ENCODE measurements at regions not wholly inside any gene's neighbourhood (a gene's known extent, or its start where the extent isn't known, plus 50 kb on each side); places are given as distances from the start of the nearest gene placed in this dataset.

DNA sequence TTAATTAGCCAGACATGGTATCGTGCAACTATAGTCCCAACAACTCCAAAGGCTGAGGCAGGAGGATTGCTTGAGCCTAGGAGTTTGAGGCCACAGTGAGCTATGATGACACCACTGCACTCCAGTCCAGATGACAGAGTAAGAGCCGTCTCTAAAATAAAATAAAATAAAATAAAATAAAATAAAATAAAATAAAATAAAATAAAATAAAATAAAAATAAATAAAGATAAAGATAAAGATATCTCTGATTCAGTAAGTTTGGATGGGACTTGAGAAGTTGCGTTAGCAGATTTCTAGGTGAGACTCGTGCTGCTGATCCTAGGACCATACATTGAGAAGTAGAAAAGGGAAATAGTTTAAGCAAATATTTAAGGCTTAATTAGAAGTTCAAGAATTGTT lies 254.8 kb upstream of the FAM241A start:
- no peak overlapping the region for H3K4me3 ChIP-seq
- H3K36me3 ChIP-seq (ENCODE audit: control insufficient read depth in 2 of 2, insufficient read depth in 2 of 2, low read length in 1 of 2), result no peaks in the 10 kb centered on the region
- H3K9ac ChIP-seq (ENCODE audit: control insufficient read depth, insufficient read depth, low read length), result no peak overlapping the region
- H2AFZ ChIP-seq (ENCODE audit: control insufficient read depth, low read depth, low read length), result no peak overlapping the region
- TF ChIP-seq, protein P1, sequence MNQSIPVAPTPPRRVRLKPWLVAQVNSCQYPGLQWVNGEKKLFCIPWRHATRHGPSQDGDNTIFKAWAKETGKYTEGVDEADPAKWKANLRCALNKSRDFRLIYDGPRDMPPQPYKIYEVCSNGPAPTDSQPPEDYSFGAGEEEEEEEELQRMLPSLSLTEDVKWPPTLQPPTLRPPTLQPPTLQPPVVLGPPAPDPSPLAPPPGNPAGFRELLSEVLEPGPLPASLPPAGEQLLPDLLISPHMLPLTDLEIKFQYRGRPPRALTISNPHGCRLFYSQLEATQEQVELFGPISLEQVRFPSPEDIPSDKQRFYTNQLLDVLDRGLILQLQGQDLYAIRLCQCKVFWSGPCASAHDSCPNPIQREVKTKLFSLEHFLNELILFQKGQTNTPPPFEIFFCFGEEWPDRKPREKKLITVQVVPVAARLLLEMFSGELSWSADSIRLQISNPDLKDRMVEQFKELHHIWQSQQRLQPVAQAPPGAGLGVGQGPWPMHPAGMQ (IDR thresholded peaks at IDR 0.05; ENCODE audit: borderline replicate concordance), result no peak
- TF ChIP-seq POU2F2 (IDR thresholded peaks at IDR 0.05; ENCODE audit: borderline replicate concordance, low read depth, low read length), result no peak
- no peak for TF ChIP-seq POLR2AphosphoS5 (IDR thresholded peaks at IDR 0.05; ENCODE audit: low read length)
- TF ChIP-seq YY1 (IDR thresholded peaks at IDR 0.05; ENCODE audit: low read depth, low read length), result no peak
- TF ChIP-seq ZSCAN29 (IDR thresholded peaks at IDR 0.05), result no peak
- no peak for TF ChIP-seq NR2C2 (IDR thresholded peaks at IDR 0.05; ENCODE audit: borderline replicate concordance, control insufficient read depth, insufficient read length, low read depth)
- no peak for TF ChIP-seq MYB (IDR thresholded peaks at IDR 0.05; ENCODE audit: borderline replicate concordance, low read depth, low read length)
- no peak for TF ChIP-seq RUNX3 (IDR thresholded peaks at IDR 0.05; ENCODE audit: low read length)
- no peak for TF ChIP-seq POLR2AphosphoS2 (IDR thresholded peaks at IDR 0.05; ENCODE audit: low read depth, low read length)
- no peak for TF ChIP-seq DPF2 (IDR thresholded peaks at IDR 0.05)
- TF ChIP-seq, protein P2, sequence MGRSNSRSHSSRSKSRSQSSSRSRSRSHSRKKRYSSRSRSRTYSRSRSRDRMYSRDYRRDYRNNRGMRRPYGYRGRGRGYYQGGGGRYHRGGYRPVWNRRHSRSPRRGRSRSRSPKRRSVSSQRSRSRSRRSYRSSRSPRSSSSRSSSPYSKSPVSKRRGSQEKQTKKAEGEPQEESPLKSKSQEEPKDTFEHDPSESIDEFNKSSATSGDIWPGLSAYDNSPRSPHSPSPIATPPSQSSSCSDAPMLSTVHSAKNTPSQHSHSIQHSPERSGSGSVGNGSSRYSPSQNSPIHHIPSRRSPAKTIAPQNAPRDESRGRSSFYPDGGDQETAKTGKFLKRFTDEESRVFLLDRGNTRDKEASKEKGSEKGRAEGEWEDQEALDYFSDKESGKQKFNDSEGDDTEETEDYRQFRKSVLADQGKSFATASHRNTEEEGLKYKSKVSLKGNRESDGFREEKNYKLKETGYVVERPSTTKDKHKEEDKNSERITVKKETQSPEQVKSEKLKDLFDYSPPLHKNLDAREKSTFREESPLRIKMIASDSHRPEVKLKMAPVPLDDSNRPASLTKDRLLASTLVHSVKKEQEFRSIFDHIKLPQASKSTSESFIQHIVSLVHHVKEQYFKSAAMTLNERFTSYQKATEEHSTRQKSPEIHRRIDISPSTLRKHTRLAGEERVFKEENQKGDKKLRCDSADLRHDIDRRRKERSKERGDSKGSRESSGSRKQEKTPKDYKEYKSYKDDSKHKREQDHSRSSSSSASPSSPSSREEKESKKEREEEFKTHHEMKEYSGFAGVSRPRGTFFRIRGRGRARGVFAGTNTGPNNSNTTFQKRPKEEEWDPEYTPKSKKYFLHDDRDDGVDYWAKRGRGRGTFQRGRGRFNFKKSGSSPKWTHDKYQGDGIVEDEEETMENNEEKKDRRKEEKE (IDR thresholded peaks at IDR 0.05), result no peak
- TF ChIP-seq, protein P3, sequence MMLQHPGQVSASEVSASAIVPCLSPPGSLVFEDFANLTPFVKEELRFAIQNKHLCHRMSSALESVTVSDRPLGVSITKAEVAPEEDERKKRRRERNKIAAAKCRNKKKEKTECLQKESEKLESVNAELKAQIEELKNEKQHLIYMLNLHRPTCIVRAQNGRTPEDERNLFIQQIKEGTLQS (IDR thresholded peaks at IDR 0.05; ENCODE audit: borderline replicate concordance, extremely low read depth, low read depth, low read length), result no peak
- TF ChIP-seq CREM (IDR thresholded peaks at IDR 0.05; ENCODE audit: low read depth), result no peak
- no peak for TF ChIP-seq GATAD2B (conservative IDR thresholded peaks at IDR 0.05; ENCODE audit: low read depth)
- no peak for TF ChIP-seq CEBPB (IDR thresholded peaks at IDR 0.05; ENCODE audit: borderline replicate concordance in 1 of 2, low read depth in 2 of 2, low read length in 2 of 2)
- no peak for TF ChIP-seq ASH2L (IDR thresholded peaks at IDR 0.05; ENCODE audit: borderline replicate concordance, low read depth)
- no peak for TF ChIP-seq WRNIP1 (IDR thresholded peaks at IDR 0.05; ENCODE audit: borderline replicate concordance, low read depth, low read length)
- TF ChIP-seq ZNF274 (IDR thresholded peaks at IDR 0.05; ENCODE audit: insufficient read depth, insufficient read length), result no peak
- TF ChIP-seq BHLHE40 (IDR thresholded peaks at IDR 0.05; ENCODE audit: borderline replicate concordance in 1 of 2, low read depth in 2 of 2, low read length in 1 of 2), result no peak
- POLR2A ChIA-PET, result no interaction called here
- no peak for ATAC-seq
- no peak overlapping the region for H3K27ac ChIP-seq (ENCODE audit: control insufficient read depth, insufficient read depth)
- no TSS peak for BruUV-seq (replicated peaks)
- no peaks in the 10 kb centered on the region for H4K20me1 ChIP-seq (ENCODE audit: control insufficient read depth, insufficient read depth)
- SMC1A ChIA-PET (ENCODE audit: uncharacterized antibody, unreplicated experiment), result no interaction called here
- no peak for FAIRE-seq
- H3K4me1 ChIP-seq (ENCODE audit: control insufficient read depth, insufficient read depth, low read length), result no peaks in the 10 kb centered on the region
- H3K4me2 ChIP-seq (ENCODE audit: control insufficient read depth, insufficient read depth), result no peak overlapping the region
- intact Hi-C loops (cut with micrococcal nuclease; ENCODE audit: unreplicated experiment), result no loop called here
- 10% methylated on average over 4 of the region's 4 CpGs for WGBS (ENCODE audit: insufficient coverage, insufficient replicate concordance, low lambda C conversion rate, missing lambda C conversion rate)
- CTCF ChIA-PET, result no interaction called here
- RAD21 ChIA-PET (ENCODE audit: unreplicated experiment), result no interaction called here
- in situ Hi-C loops (cut with MboI), result no loop called here
- no peaks in the 10 kb centered on the region for H3K79me2 ChIP-seq (ENCODE audit: control insufficient read depth, insufficient read depth, low read length)
- DNase-seq (ENCODE audit: low read depth, low spot score), result no peak
- no peaks in the 10 kb centered on the region for H3K27me3 ChIP-seq (replicated peaks in 1 of 2; ENCODE audit: control insufficient read depth in 2 of 2, insufficient read depth in 2 of 2, low read length in 1 of 2)
- no peaks in the 10 kb centered on the region for H3K9me3 ChIP-seq (replicated peaks; ENCODE audit: control insufficient read depth, insufficient read depth, low read length)
